MM.1S (cell line): ENCODE measurements at regions not wholly inside any gene's neighbourhood (a gene's known extent, or its start where the extent isn't known, plus 50 kb on each side); places are given as distances from the start of the nearest gene placed in this dataset.

Experiments used
- EZH2 ChIP-seq: fragments of 300-600 bp; sonication (generic); optimal IDR thresholded peaks from 2 replicates; pipeline ENCODE3; 2017; ENCODE audit warnings: low read depth, mild to moderate bottlenecking, antibody characterized with exemption, low read length, mixed read lengths
- EZH2phosphoT487 ChIP-seq: fragments of 300-600 bp; sonication (generic); IDR thresholded peaks from 2 replicates; pipeline ENCODE4 v1.6.1; 2018; ENCODE audit warnings: antibody characterized with exemption, low read length
- TF ChIP-seq, protein P1 (sequence below): fragments of 300-600 bp; sonication (generic); IDR thresholded peaks from 2 replicates; pipeline ENCODE4 v1.5.1; 2016; ENCODE audit warnings: antibody characterized with exemption, low read length, mixed read lengths

DNA sequence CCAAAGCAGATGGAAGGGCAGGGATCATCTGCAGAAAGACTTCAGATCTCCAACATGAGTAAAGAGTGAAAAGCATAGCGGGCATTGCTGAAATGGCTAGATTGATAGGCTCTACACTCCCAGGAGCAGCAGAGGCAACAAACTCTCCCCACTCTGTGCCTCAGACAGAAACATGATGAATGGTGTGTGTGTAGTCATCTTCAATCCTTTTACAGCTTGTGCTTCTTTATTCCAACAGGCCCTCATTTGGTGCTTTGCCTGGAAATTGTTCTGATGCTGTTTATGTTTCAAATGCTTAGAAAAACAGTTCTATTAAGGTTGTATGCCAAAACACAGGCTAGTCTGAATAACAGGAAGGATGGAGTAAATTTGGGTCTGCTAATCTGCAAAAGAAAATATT lies 176.2 kb downstream of the DMRTA1 start:
- TF ChIP-seq EZH2phosphoT487, result no peak
- TF ChIP-seq, protein P1, sequence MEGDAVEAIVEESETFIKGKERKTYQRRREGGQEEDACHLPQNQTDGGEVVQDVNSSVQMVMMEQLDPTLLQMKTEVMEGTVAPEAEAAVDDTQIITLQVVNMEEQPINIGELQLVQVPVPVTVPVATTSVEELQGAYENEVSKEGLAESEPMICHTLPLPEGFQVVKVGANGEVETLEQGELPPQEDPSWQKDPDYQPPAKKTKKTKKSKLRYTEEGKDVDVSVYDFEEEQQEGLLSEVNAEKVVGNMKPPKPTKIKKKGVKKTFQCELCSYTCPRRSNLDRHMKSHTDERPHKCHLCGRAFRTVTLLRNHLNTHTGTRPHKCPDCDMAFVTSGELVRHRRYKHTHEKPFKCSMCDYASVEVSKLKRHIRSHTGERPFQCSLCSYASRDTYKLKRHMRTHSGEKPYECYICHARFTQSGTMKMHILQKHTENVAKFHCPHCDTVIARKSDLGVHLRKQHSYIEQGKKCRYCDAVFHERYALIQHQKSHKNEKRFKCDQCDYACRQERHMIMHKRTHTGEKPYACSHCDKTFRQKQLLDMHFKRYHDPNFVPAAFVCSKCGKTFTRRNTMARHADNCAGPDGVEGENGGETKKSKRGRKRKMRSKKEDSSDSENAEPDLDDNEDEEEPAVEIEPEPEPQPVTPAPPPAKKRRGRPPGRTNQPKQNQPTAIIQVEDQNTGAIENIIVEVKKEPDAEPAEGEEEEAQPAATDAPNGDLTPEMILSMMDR, result no peak
- no peak for TF ChIP-seq EZH2
